IMR-90 (cell line): ENCODE measurements at regions not wholly inside any gene's neighbourhood (a gene's known extent, or its start where the extent isn't known, plus 50 kb on each side); places are given as distances from the start of the nearest gene placed in this dataset.

Experiments
- ATAC-seq: fragments of 200-7000 bp; cut with Tn5 transposase; 2 replicates; pipeline ENCODE4 v1.9.1; 2020; ENCODE audit warnings: low read depth, mild to moderate bottlenecking, moderate library complexity
- BruUV-seq: library from RNA; stranded (reverse); fragments of 400-500 nt; replicated peaks from 2 replicates; lab custom pipeline; 2021; lab: Mats Ljungman, UMichigan
- CTCF ChIA-PET: fragments of 300-600 bp; formaldehyde crosslinking; extraction: SDS; loops from one replicate; lab custom pipeline; 2021; ENCODE audit warnings: antibody characterized with exemption; lab: Yijun Ruan, JAX
- POLR2A ChIA-PET: fragments of 300-600 bp; sonication (Branson Sonifier 250); formaldehyde crosslinking; loops from one replicate; lab custom pipeline; 2022; ENCODE audit warnings: antibody characterized with exemption; ENCODE audit not compliant: unreplicated experiment; lab: Charles Lee
- DNase-seq: peaks from one replicate; pipeline ENCODE4 v3.0.0; 2013
- H2AFZ ChIP-seq: replicated peaks from 2 replicates; pipeline ENCODE3; 2013; ENCODE audit warnings: low read length, mild to moderate bottlenecking; ENCODE audit not compliant: poor library complexity
- H2AK5ac ChIP-seq: 2 replicates; pipeline ENCODE4 v1.6.1; 2013; ENCODE audit warnings: low read depth, low read length, inconsistent platforms
- H2AK9ac ChIP-seq: replicated peaks from 2 replicates; pipeline ENCODE3; 2013; ENCODE audit warnings: mild to moderate bottlenecking, low read depth, low read length, moderate library complexity; ENCODE audit not compliant: poor library complexity
- H2BK120ac ChIP-seq: 2 replicates; pipeline ENCODE4 v1.6.1; 2013; ENCODE audit warnings: low read depth, low read length, inconsistent platforms
- H2BK15ac ChIP-seq: 3 replicates; pipeline ENCODE4 v1.6.1; 2013; ENCODE audit warnings: low read depth, low read length, inconsistent platforms
- H2BK20ac ChIP-seq: 2 replicates; pipeline ENCODE4 v1.6.1; 2013; ENCODE audit warnings: low read depth, mild to moderate bottlenecking, inconsistent platforms, low read length, moderate library complexity
- H2BK5ac ChIP-seq: 2 replicates; pipeline ENCODE4 v1.6.1; 2013; ENCODE audit warnings: mild to moderate bottlenecking, low read depth, low read length, inconsistent platforms; ENCODE audit not compliant: poor library complexity, severe bottlenecking
- H3K14ac ChIP-seq: replicated peaks from 2 replicates; pipeline ENCODE4 v1.6.1; 2013; ENCODE audit warnings: low read depth, low read length, inconsistent platforms
- H3K18ac ChIP-seq: 2 replicates; pipeline ENCODE4 v1.6.1; 2013; ENCODE audit warnings: low read depth, low read length, control low read depth
- H3K23ac ChIP-seq: 2 replicates; pipeline ENCODE4 v1.6.1; 2013; ENCODE audit warnings: low read depth, low read length, inconsistent platforms
- H3K27ac ChIP-seq: 2 replicates; pipeline ENCODE4 v1.5.1; 2013; ENCODE audit warnings: mild to moderate bottlenecking, control low read depth, low read length; ENCODE audit not compliant: insufficient read depth
- H3K27me3 ChIP-seq: 2 replicates; pipeline ENCODE4 v1.6.1; 2013; ENCODE audit warnings: low read length; ENCODE audit not compliant: control insufficient read depth, insufficient read depth
- H3K36me3 ChIP-seq: 2 replicates; pipeline ENCODE4 v1.6.1; 2013; ENCODE audit warnings: low read length, mixed read lengths; ENCODE audit not compliant: control insufficient read depth, insufficient read depth
- H3K4ac ChIP-seq: 2 replicates; pipeline ENCODE4 v1.6.1; 2013; ENCODE audit warnings: low read depth, low read length, inconsistent platforms
- H3K4me1 ChIP-seq: 2 replicates; pipeline ENCODE4 v1.6.1; 2013; ENCODE audit warnings: low read length, mixed read lengths; ENCODE audit not compliant: control insufficient read depth, insufficient read depth
- H3K4me2 ChIP-seq: 2 replicates; pipeline ENCODE4 v1.6.1; 2013; ENCODE audit warnings: low read depth, mild to moderate bottlenecking, control low read depth, low read length, moderate library complexity
- H3K4me3 ChIP-seq: 2 replicates; pipeline ENCODE4 v1.5.1; 2013; ENCODE audit warnings: low read depth, mild to moderate bottlenecking, control low read depth, low read length, moderate library complexity; ENCODE audit not compliant: insufficient read depth
- H3K56ac ChIP-seq: 2 replicates; pipeline ENCODE4 v1.6.1; 2013; ENCODE audit warnings: low read length, inconsistent platforms; ENCODE audit not compliant: insufficient read depth; ENCODE audit errors: extremely low read depth
- H3K79me1 ChIP-seq, 2 experiments: 2 replicates each; pipeline ENCODE4 v1.6.1; 2013; ENCODE audit warnings: low read length in 2 of 2, inconsistent platforms in 1 of 2, low read depth in 1 of 2
- H3K9ac ChIP-seq: 2 replicates; pipeline ENCODE4 v1.6.1; 2013; ENCODE audit warnings: low read depth, low read length, control low read depth
- H3K9me1 ChIP-seq: 2 replicates; pipeline ENCODE4 v1.6.1; 2013; ENCODE audit warnings: low read length, inconsistent platforms; ENCODE audit not compliant: insufficient read depth
- H3K9me3 ChIP-seq: 2 replicates; pipeline ENCODE4 v1.6.1; 2013; ENCODE audit warnings: low read length; ENCODE audit not compliant: control insufficient read depth, insufficient read depth
- H4K20me1 ChIP-seq: 2 replicates; pipeline ENCODE4 v1.6.1; 2013; ENCODE audit warnings: low read length, inconsistent platforms; ENCODE audit not compliant: insufficient read depth
- H4K5ac ChIP-seq: 2 replicates; pipeline ENCODE4 v1.6.1; 2013; ENCODE audit warnings: mild to moderate bottlenecking, low read depth, low read length, control low read depth
- H4K8ac ChIP-seq, 2 experiments: 2 replicates each; pipeline ENCODE4 v1.6.1; 2013; ENCODE audit warnings: low read depth in 2 of 2, low read length in 2 of 2, control low read depth in 1 of 2, inconsistent platforms in 1 of 2
- H4K91ac ChIP-seq: 2 replicates; pipeline ENCODE4 v1.6.1; 2013; ENCODE audit warnings: low read depth, low read length, inconsistent platforms; ENCODE audit not compliant: insufficient read depth
- CEBPB ChIP-seq: IDR thresholded peaks from 2 replicates; pipeline ENCODE4 v1.6.1; 2012; ENCODE audit warnings: low read depth, low read length, improper control_type of control experiment
- CHD1 ChIP-seq: IDR thresholded peaks from 2 replicates; pipeline ENCODE4 v1.6.1; 2012; ENCODE audit warnings: low read depth, low read length, improper control_type of control experiment
- FOS ChIP-seq: fragments of 150-350 bp; IDR thresholded peaks from 2 replicates; pipeline ENCODE4 v1.6.1; 2016; ENCODE audit warnings: low read depth, low read length
- MAFK ChIP-seq: IDR thresholded peaks from 2 replicates; pipeline ENCODE4 v1.6.1; 2012; ENCODE audit warnings: low read depth, low read length, improper control_type of control experiment
- MAZ ChIP-seq: IDR thresholded peaks from 2 replicates; pipeline ENCODE4 v1.6.1; 2012; ENCODE audit warnings: low read depth, mild to moderate bottlenecking, low read length, improper control_type of control experiment, moderate library complexity, borderline replicate concordance
- MXI1 ChIP-seq: IDR thresholded peaks from 2 replicates; pipeline ENCODE4 v1.6.1; 2012; ENCODE audit warnings: low read depth, mild to moderate bottlenecking, low read length, moderate library complexity, borderline replicate concordance
- SMC3 ChIP-seq: fragments of 150-350 bp; IDR thresholded peaks from 2 replicates; pipeline ENCODE4 v1.6.1; 2016; ENCODE audit warnings: low read depth, mild to moderate bottlenecking, antibody characterized with exemption, low read length, moderate library complexity
- WGBS, 2 experiments: methylation state at CpG; one replicate each; pipeline versions ENCODE4 v1.1.5 to v1.1.7; 2013; ENCODE audit warnings: missing lambda C conversion rate in 2 of 2; ENCODE audit not compliant: insufficient read length in 1 of 2; ENCODE audit errors: extremely low coverage in 2 of 2; 5-methylcytosine and 5-hydroxymethylcytosine counted together
- dilution Hi-C: fragments of 300-500 bp; cut with HindIII; formaldehyde crosslinking; loops from one replicate; pipeline ENCODE4 v1.14.3; 2018; ENCODE audit warnings: low sequenced_read_pairs; ENCODE audit not compliant: unreplicated experiment
- in situ Hi-C: fragments of 300-500 bp; cut with MboI; formaldehyde crosslinking; loops from 3 replicates; pipeline ENCODE4 v1.14.3; 2019; ENCODE audit warnings: low sequenced_read_pairs, inconsistent platforms, mixed read lengths
- intact Hi-C: fragments of 100-400 bp; cut with micrococcal nuclease; formaldehyde crosslinking; loops from 2 replicates; pipeline ENCODE4 v1.10.0; 2022
- TF ChIP-seq, protein P1 (sequence below): fragments of 150-350 bp; IDR thresholded peaks from 2 replicates; pipeline ENCODE4 v1.6.1; 2017; ENCODE audit warnings: mild to moderate bottlenecking, antibody characterized with exemption, low read length, low read depth
- TF ChIP-seq, protein P2 (sequence below): fragments of 150-350 bp; IDR thresholded peaks from 2 replicates; pipeline ENCODE4 v1.6.1; 2016; ENCODE audit warnings: low read depth, mild to moderate bottlenecking, low read length, moderate library complexity, borderline replicate concordance

DNA sequence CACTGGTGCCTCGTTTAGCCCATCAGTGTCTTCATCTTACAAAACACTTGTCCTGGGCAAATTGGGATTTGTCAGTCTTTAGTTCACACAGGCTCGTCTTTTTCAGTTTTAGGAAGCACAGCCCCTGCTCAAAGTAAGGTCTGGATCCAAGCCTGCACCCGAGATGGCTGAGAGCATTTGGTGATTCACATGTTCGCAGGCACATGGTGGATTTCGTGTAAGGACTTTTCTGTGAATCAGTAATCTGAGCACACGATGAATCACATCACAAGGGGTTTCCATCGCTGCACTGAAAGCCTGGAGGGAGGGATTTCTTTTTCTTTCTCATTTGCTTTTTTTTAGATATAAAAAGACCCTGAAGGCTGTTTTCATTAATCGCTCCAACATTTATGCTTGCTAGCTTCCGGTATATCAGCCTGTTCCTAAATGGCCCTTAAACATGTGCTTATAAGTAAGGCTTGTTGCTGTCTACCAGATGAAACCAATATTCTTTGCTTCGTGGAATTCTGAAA, 435.6 kb upstream of the ATP10A start:
- Histone ChIP-seq H3K9me1 (no peaks in the 10 kb centered on the region), H4K20me1 (no peaks in the 10 kb centered on the region), H3K4me1 (no peaks in the 10 kb centered on the region), H2BK15ac (no peak overlapping the region), H3K4ac (no peak overlapping the region), H3K79me1 (no peaks in the 10 kb centered on the region), H2AK9ac (no peak overlapping the region), H4K91ac (no peak overlapping the region), H3K27ac (no peak overlapping the region), H4K5ac (no peak overlapping the region), H3K9ac (no peak overlapping the region), H3K4me3 (no peak overlapping the region), H3K9me3 (peaks cover 14% of the 10 kb centered on the region), H2BK5ac (no peak overlapping the region), H3K18ac (no peak overlapping the region), H3K23ac (no peak overlapping the region), H3K14ac (no peak overlapping the region), H3K56ac (no peak overlapping the region), H2AFZ (no peak overlapping the region), H2BK120ac (no peak overlapping the region), H3K36me3 (no peaks in the 10 kb centered on the region), H2BK20ac (no peak overlapping the region), H4K8ac (no peak overlapping the region), H2AK5ac (no peak overlapping the region), H3K27me3 (no peaks in the 10 kb centered on the region), H3K4me2 (no peak overlapping the region)
- BruUV-seq: no TSS peak
- intact Hi-C loops: no loop called here
- in situ Hi-C loops: no loop called here
- POLR2A ChIA-PET: no interaction called here
- CTCF ChIA-PET: no interaction called here
- dilution Hi-C loops: no loop called here
- ATAC-seq: no peak
- DNase-seq: no peak
- TF ChIP-seq SMC3 (no peak), MAFK (no peak), MAZ (no peak), MXI1 (no peak), CHD1 (no peak), FOS (no peak), CEBPB (no peak)
- TF ChIP-seq, protein P1, sequence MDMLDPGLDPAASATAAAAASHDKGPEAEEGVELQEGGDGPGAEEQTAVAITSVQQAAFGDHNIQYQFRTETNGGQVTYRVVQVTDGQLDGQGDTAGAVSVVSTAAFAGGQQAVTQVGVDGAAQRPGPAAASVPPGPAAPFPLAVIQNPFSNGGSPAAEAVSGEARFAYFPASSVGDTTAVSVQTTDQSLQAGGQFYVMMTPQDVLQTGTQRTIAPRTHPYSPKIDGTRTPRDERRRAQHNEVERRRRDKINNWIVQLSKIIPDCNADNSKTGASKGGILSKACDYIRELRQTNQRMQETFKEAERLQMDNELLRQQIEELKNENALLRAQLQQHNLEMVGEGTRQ: no peak
- TF ChIP-seq, protein P2, sequence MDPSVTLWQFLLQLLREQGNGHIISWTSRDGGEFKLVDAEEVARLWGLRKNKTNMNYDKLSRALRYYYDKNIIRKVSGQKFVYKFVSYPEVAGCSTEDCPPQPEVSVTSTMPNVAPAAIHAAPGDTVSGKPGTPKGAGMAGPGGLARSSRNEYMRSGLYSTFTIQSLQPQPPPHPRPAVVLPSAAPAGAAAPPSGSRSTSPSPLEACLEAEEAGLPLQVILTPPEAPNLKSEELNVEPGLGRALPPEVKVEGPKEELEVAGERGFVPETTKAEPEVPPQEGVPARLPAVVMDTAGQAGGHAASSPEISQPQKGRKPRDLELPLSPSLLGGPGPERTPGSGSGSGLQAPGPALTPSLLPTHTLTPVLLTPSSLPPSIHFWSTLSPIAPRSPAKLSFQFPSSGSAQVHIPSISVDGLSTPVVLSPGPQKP: no peak
- 50% methylated on average over 1 of the region's 10 CpGs; no CpG with 5 or more reads in 1 of the 2 experiments for WGBS, 2 experiments
